ENCODE measurements at regions not wholly inside any gene's neighbourhood (a gene's known extent, or its start where the extent isn't known, plus 50 kb on each side); places are given as distances from the start of the nearest gene placed in this dataset.

DNA sequence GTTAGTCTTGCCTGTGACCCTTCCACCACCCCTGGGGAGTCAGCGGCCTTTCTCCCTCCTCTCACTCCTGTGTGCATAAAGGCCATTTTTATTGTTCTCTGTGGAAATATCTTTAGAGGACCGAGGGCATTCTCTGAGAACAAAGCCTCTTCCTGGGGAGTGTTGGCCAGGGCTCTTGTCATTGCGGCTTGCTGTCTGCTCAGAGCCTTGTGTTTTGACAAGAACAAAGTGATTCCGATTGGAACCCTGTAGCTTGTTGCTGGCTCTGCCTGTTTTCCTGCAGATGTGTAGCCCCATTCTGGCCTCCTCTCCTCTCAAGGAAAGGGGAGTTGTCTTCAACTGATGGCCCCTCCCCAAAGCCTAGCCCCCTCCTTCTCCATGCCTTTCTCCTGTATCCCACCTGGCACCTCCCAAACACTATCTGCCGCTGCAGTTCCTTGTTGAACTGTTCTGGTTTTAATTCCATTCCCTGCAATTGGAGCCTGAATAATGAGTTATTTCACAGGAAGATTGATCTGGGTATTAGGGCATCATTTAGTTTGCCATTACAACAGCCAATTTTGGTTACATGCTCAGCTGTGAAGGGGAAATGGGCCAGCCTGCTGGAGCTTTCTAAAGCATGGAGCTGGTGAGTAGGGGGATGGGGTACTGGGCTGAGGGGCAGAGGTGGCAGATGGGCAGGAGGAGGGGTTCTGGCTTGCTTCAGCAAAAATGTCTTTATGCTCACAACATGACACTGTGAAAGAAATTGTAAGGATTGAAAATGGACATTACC lies 252.5 kb downstream of the LRFN2 start:
- Histone ChIP-seq H3K9me3 (ENCODE audit: control insufficient read depth, insufficient read depth, low read length) (no peaks in the 10 kb centered on the region), H3K27ac (ENCODE audit: low read depth, low read length) (no peak overlapping the region), H3K4me3 (ENCODE audit: low read depth, low read length) (no peak overlapping the region), H3K27me3 (ENCODE audit: control insufficient read depth, insufficient read depth, low read length) (no peaks in the 10 kb centered on the region)
- TF ChIP-seq, protein P1, sequence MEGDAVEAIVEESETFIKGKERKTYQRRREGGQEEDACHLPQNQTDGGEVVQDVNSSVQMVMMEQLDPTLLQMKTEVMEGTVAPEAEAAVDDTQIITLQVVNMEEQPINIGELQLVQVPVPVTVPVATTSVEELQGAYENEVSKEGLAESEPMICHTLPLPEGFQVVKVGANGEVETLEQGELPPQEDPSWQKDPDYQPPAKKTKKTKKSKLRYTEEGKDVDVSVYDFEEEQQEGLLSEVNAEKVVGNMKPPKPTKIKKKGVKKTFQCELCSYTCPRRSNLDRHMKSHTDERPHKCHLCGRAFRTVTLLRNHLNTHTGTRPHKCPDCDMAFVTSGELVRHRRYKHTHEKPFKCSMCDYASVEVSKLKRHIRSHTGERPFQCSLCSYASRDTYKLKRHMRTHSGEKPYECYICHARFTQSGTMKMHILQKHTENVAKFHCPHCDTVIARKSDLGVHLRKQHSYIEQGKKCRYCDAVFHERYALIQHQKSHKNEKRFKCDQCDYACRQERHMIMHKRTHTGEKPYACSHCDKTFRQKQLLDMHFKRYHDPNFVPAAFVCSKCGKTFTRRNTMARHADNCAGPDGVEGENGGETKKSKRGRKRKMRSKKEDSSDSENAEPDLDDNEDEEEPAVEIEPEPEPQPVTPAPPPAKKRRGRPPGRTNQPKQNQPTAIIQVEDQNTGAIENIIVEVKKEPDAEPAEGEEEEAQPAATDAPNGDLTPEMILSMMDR (IDR thresholded peaks at IDR 0.05; ENCODE audit: low read depth, low read length), result no peak
- ChIA-PET CTCF (no interaction called here), POLR2A (no interaction called here)
- no peak for DNase-seq (ENCODE audit: low read depth, low spot score)

DNA sequence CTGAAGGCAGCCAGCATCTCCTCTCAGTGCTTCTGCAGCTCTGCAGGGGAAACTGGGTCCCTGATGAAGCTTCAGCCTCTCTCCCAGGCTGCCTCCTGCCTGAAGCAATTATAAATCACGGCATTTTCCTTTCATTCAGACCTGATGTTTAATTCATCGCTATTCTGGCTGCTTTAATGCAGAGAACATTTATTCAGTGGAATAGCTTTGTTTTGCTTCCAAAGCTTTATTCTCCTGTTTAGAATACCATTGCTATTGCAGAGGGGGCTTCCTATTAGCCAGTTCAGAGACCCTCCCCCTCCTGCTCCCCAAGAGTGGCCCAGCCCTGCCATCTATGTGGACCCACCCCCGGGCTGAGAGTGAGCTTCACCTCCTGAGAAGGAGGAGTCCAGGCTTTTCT lies 255.6 kb downstream of the LRFN2 start:
- no peak overlapping the region for H3K27ac ChIP-seq (ENCODE audit: low read depth, low read length)
- TF ChIP-seq, protein P1 (IDR thresholded peaks at IDR 0.05; ENCODE audit: low read depth, low read length), result no peak
- POLR2A ChIA-PET, result no interaction called here
- CTCF ChIA-PET, result interaction anchor here (1.7 kb wide), 1 partner anchor 23 kb away, joined by 7 read pairs; no protein-coding TSS in a partner anchor
- no peaks in the 10 kb centered on the region for H3K27me3 ChIP-seq (ENCODE audit: control insufficient read depth, insufficient read depth, low read length)
- no peak overlapping the region for H3K4me3 ChIP-seq (ENCODE audit: low read depth, low read length)
- DNase-seq (ENCODE audit: low read depth, low spot score), result no peak
- no peaks in the 10 kb centered on the region for H3K9me3 ChIP-seq (ENCODE audit: control insufficient read depth, insufficient read depth, low read length)

DNA sequence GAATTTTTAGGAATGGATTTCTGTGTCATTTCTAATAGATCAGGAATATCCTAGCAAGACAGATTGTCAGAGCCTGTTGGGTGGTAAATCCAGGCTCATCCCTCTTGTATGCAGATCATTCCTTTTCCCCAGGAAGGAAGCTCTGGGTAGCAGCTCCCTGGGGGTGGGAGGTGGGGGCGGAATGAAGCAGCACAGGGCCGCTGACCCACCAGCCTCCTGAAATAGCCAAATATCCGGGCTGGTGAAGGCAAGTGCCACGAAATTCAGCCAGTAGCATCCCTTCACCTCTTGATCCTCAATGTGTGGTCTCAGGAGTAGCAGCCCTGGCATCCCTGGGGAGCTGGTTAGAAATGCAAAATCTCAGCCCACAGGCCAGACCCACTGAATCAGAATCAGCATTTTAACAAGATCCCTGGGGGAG lies 256.9 kb downstream of the LRFN2 start:
- no peaks in the 10 kb centered on the region for H3K9me3 ChIP-seq (ENCODE audit: control insufficient read depth, insufficient read depth, low read length)
- H3K27ac ChIP-seq (ENCODE audit: low read depth, low read length), result no peak overlapping the region
- DNase-seq (ENCODE audit: low read depth, low spot score), result no peak
- no peaks in the 10 kb centered on the region for H3K27me3 ChIP-seq (ENCODE audit: control insufficient read depth, insufficient read depth, low read length)
- POLR2A ChIA-PET, result no interaction called here
- H3K4me3 ChIP-seq (ENCODE audit: low read depth, low read length), result no peak overlapping the region
- CTCF ChIA-PET, result no interaction called here
- TF ChIP-seq, protein P1 (IDR thresholded peaks at IDR 0.05; ENCODE audit: low read depth, low read length), result no peak

DNA sequence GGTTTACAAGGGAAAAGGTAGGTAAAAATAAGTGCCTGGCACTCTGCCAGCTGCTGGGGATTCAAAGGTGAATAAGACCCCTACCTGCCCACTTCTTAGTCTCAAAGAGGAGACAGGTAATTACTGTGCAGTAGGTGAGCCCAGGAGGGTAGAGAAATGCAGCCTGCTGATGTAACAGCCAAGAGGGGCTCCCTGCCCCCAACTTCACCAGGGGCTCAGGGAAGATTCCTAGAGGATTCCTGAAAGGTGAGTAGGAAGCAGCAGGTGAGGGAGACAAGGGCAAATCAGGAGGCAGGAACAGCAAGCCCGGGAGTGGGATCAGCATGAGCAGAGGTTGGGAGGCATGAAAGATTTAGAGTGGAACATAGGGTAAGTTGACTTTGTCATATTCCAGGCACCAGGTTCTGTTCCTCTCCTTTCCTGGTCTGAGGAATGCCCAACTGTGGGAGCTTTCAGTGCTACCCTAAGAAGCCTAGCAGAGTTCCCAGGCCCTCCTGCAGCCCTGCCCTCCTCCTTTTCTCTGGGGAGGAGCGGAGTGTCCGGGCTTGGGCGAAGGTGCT lies 258.1 kb downstream of the LRFN2 start:
- no peaks in the 10 kb centered on the region for H3K9me3 ChIP-seq (ENCODE audit: control insufficient read depth, insufficient read depth, low read length)
- no peak overlapping the region for H3K27ac ChIP-seq (ENCODE audit: low read depth, low read length)
- no peak for DNase-seq (ENCODE audit: low read depth, low spot score)
- ChIA-PET POLR2A (no interaction called here), CTCF (no interaction called here)
- TF ChIP-seq, protein P1 (IDR thresholded peaks at IDR 0.05; ENCODE audit: low read depth, low read length), result no peak
- no peaks in the 10 kb centered on the region for H3K27me3 ChIP-seq (ENCODE audit: control insufficient read depth, insufficient read depth, low read length)
- no peak overlapping the region for H3K4me3 ChIP-seq (ENCODE audit: low read depth, low read length)

DNA sequence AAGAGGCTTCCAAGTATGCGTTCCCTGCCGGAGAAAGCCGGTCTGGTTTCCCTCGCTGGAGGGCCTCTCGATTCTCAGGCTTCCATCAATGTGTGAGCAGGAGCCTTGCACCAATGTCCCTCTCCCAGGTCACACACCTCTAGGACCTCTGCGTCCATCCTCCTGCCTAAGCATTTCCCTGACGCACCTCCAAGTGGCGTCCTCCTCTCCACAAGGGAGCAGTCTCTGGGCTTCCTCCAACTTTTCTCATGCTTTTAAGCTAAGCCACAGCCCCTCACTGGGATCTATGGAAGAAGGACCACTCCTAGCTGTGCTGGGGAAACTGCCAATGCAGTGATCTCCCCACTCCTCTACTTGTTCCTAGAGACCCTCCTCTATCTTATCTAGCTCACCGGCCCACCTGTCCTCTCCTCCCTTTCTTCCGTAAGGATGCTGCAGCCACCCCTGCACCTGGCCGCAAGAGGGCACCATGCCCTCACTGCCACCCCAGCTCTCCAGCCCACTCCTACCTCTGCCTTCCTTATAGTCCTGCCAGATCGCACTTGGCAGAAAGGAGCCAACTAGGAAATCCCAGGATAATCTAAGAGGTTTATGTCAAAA lies 258.7 kb downstream of the LRFN2 start:
- ChIA-PET POLR2A (no interaction called here), CTCF (no interaction called here)
- H3K4me3 ChIP-seq (ENCODE audit: low read depth, low read length), result no peak overlapping the region
- no peaks in the 10 kb centered on the region for H3K9me3 ChIP-seq (ENCODE audit: control insufficient read depth, insufficient read depth, low read length)
- no peak overlapping the region for H3K27ac ChIP-seq (ENCODE audit: low read depth, low read length)
- H3K27me3 ChIP-seq (ENCODE audit: control insufficient read depth, insufficient read depth, low read length), result no peaks in the 10 kb centered on the region
- TF ChIP-seq, protein P1 (IDR thresholded peaks at IDR 0.05; ENCODE audit: low read depth, low read length), result 0 out of 2 replicates have a peak, but pooled peaks have one; percentile 9
- DNase-seq (ENCODE audit: low read depth, low spot score), result no peak
